ENCODE measurements at regions not wholly inside any gene's neighbourhood (a gene's known extent, or its start where the extent isn't known, plus 50 kb on each side); places are given as distances from the start of the nearest gene placed in this dataset.
A peak's percentile ranks its signal among the peaks of the same experiment; 100 is the strongest.
"Not testable (repeated sequence)": the region's sequence is repeated elsewhere in the genome, so short reads cannot be mapped to it uniquely, and the experiment has no call there.

GRCh38 chr6:137283940-137284810, 65.0 kb upstream of the IFNGR1 start:
- Histone ChIP-seq H3K27ac (no peak overlapping the region), H3K4me3 (no peak overlapping the region)

GRCh38 chr6:137283080-137283479, 63.9 kb upstream of the IFNGR1 start:
- no peak overlapping the region for H3K27ac ChIP-seq
- H3K4me3 ChIP-seq = no peak overlapping the region

- no peak overlapping the region for H3K4me3 ChIP-seq
- no peak overlapping the region for H3K27ac ChIP-seq
These were observed 63.1 kb upstream of the IFNGR1 start for GRCh38 chr6:137282254-137282653.

GRCh38 chr6:137279279-137279678, 60.1 kb upstream of the IFNGR1 start:
- not testable (repeated sequence) for H3K4me3 ChIP-seq, H3K27ac ChIP-seq

GRCh38 chr6:137277971-137278637, 58.9 kb upstream of the IFNGR1 start:
- Histone ChIP-seq H3K4me3 (no peak overlapping the region), H3K27ac (no peak overlapping the region)

- Histone ChIP-seq H3K4me3 (no peak overlapping the region), H3K27ac (peak overlapping the region in 1 of 21 experiments; percentile 6)
These were observed 53.2 kb upstream of the IFNGR1 start for GRCh38 chr6:137272403-137272802.

- no peak overlapping the region for H3K4me3 ChIP-seq
These were observed 52.3 kb upstream of the IFNGR1 start for GRCh38 chr6:137271245-137272183.

GRCh38 chr6:137269803-137270202, 50.6 kb upstream of the IFNGR1 start:
- Histone ChIP-seq H3K4me3 (no peak overlapping the region), H3K27ac (peak overlapping the region in 1 of 21 experiments; percentile 45)

More at GRCh38 chr6:137271245-137272183, 52.3 kb upstream of the IFNGR1 start:
- H3K27ac ChIP-seq = peak overlapping the region in 1 of 21 experiments; percentile 6

- Histone ChIP-seq H3K4me3 (no peak overlapping the region), H3K27ac (peak overlapping the region in 1 of 21 experiments; percentile 45)
These were observed 50.2 kb upstream of the IFNGR1 start for GRCh38 chr6:137269347-137269746.

All from skin epidermis (tissue), 12 donors.